K562 (cell line): ENCODE measurements at regions not wholly inside any gene's neighbourhood (a gene's known extent, or its start where the extent isn't known, plus 50 kb on each side); places are given as distances from the start of the nearest gene placed in this dataset.

Source experiments
- FOXA3 ChIP-seq, 2 experiments: fragments of 450-650 bp in 1 of 2; sonication (generic) in 1 of 2; formaldehyde crosslinking; IDR thresholded peaks in 1 of 2; conservative IDR thresholded peaks in 1 of 2; 2 replicates each; pipeline versions ENCODE4 v1.4.0 to v1.8.0; 2020 to 2022; ENCODE audit warnings: mild to moderate bottlenecking in 2 of 2, missing genetic modification reagents in 1 of 2
- ZNF274 ChIP-seq: IDR thresholded peaks from 2 replicates; pipeline ENCODE4 v1.6.1; 2011; ENCODE audit warnings: low read depth, mild to moderate bottlenecking, low read length, moderate library complexity, borderline replicate concordance
- TF ChIP-seq, protein P1 (sequence below): sonication (generic); formaldehyde crosslinking; IDR thresholded peaks from 2 replicates; pipeline ENCODE4 v1.9.0; 2022; ENCODE audit warnings: mild to moderate bottlenecking, missing genetic modification reagents

DNA sequence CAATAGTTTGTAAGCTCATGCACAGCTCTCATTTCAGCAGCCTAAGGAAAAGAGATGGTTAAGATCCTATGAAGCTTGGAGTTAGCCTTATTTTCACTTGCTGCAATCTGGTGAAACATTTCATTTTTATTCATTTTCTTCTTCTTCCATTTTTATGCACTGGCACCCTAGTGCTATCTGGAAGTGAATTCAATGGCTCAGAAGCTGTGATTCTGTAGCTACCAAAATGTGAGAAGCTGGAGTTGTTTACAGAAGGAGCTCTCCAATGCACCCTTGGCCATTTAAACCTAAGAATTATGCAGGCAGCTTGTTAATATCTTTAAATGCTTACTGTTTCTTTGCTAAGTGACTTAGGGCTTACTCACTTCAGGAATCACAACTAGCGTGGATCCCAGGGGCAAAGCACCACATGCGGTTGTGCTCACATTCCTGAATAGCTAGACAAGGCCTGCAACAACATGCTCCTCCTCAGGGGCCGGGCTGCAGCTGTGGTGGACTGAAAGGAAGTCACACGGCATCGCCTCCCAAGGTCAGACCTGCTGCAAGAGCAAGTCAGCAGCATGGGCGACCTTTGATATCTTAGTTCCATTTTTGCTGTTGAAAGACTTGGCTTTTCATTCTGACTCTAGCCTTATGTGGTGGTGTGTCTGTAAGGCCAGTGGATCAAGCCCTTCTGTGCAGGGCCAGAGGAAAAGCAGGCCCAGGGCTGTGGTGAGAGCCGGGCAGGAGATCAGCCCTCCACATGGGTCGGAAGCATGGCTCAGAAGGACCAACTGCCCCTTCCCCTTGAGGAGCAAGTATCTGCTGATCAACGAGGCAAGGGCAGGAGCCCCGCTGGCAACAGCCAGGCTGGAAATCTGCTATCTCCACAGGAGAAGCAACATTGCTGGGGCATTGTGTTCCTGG, 91.9 kb upstream of the MBL2 start:
- TF ChIP-seq ZNF274, result no peak
- TF ChIP-seq FOXA3 (CRISPR knock-in tag; conservative IDR thresholded peaks at IDR 0.05 in 1 of 2, IDR thresholded peaks at IDR 0.05 in 1 of 2), result no peak
- TF ChIP-seq, protein P1, sequence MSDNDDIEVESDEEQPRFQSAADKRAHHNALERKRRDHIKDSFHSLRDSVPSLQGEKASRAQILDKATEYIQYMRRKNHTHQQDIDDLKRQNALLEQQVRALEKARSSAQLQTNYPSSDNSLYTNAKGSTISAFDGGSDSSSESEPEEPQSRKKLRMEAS (CRISPR knock-in tag), result no peak
